ENCODE measurements at regions not wholly inside any gene's neighbourhood (a gene's known extent, or its start where the extent isn't known, plus 50 kb on each side); places are given as distances from the start of the nearest gene placed in this dataset.

DNA sequence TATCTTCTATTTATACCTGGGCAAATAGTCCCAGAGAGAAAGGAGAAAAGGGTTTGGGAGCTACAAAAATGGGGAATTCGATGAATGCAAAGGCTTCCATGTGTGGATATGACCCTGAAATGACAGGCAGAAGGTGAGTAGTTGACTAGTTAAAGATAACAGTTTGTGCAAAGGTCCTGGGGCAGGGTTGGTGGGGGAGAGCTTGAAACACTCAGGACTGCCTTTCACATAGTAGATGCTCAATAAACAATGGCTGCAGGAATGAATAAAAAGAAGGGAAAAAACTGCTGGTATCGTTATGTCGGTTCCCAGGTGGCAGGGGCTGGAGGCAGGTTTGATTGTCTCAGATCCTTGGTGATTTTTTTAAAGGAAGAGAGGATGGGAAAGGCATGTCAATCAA lies 445.5 kb downstream of the HAPSTR1 start:
- TF ChIP-seq POLR2A (IDR thresholded peaks at IDR 0.05; ENCODE audit: low read depth, low read length) (no peak), POLR2AphosphoS5 (IDR thresholded peaks at IDR 0.05; ENCODE audit: low read depth, low read length) (no peak), TAF1 (IDR thresholded peaks at IDR 0.05; ENCODE audit: low read depth, low read length) (no peak), POU2F2 (IDR thresholded peaks at IDR 0.05; ENCODE audit: low read depth, low read length) (no peak)

All from GM12891 (cell line).